ENCODE measurements at regions not wholly inside any gene's neighbourhood (a gene's known extent, or its start where the extent isn't known, plus 50 kb on each side); places are given as distances from the start of the nearest gene placed in this dataset.

GRCh38 chr15:39074341-39074985 lies 506.4 kb upstream of the THBS1 start:
- TF ChIP-seq EZH2 (IDR thresholded peaks at IDR 0.05; ENCODE audit: insufficient read depth, low read length) (no peak), CTCF (IDR thresholded peaks at IDR 0.05; ENCODE audit: insufficient read depth, low read depth, low read length) (no peak)
